Left renal cortex interstitium (tissue), 4 donors: ENCODE measurements at regions not wholly inside any gene's neighbourhood (a gene's known extent, or its start where the extent isn't known, plus 50 kb on each side); places are given as distances from the start of the nearest gene placed in this dataset.

Source experiments
- DNase-seq, 4 donors: peaks; one replicate each; pipeline ENCODE4 v3.0.0-alpha.2; 2013; ENCODE audit warnings: low read depth in 4 of 4, low spot score in 2 of 4, missing footprints in 1 of 4

GRCh38 chr7:28231176-28231575, 50.6 kb upstream of the JAZF1 start:
- no peak for DNase-seq

- DNase-seq = no peak
Observed at GRCh38 chr7:28236560-28236959, 56.0 kb upstream of the JAZF1 start.

- no peak for DNase-seq
Observed at GRCh38 chr7:28237363-28237762, 56.8 kb upstream of the JAZF1 start.

GRCh38 chr7:28239823-28240204, 59.2 kb upstream of the JAZF1 start:
- no peak for DNase-seq

GRCh38 chr7:28240481-28240880, 59.9 kb upstream of the JAZF1 start:
- DNase-seq = no peak

GRCh38 chr7:28243861-28244260, 63.3 kb upstream of the JAZF1 start:
- DNase-seq = no peak

- DNase-seq = no peak
Observed at GRCh38 chr7:28245123-28245878, 64.7 kb upstream of the JAZF1 start.

- DNase-seq = no peak
Observed at GRCh38 chr7:28246921-28247461, 66.4 kb upstream of the JAZF1 start.

GRCh38 chr7:28258240-28258639, 77.6 kb upstream of the JAZF1 start:
- DNase-seq = no peak

GRCh38 chr7:28260969-28261368, 80.4 kb upstream of the JAZF1 start:
- DNase-seq = no peak

- DNase-seq = no peak
Observed at GRCh38 chr7:28263622-28264271, 83.2 kb upstream of the JAZF1 start.

GRCh38 chr7:28266402-28266801, 85.8 kb upstream of the JAZF1 start:
- DNase-seq = no peak

GRCh38 chr7:28267012-28267411, 86.4 kb upstream of the JAZF1 start:
- DNase-seq = no peak

- DNase-seq = no peak
Observed at GRCh38 chr7:28269700-28270361, 89.2 kb upstream of the JAZF1 start.

GRCh38 chr7:28270536-28270935, 89.9 kb upstream of the JAZF1 start:
- no peak for DNase-seq

GRCh38 chr7:28272461-28272877, 91.9 kb upstream of the JAZF1 start:
- peak; percentile 7 to 33 (median 19) for DNase-seq

- DNase-seq = no peak
Observed at GRCh38 chr7:28276298-28276697, 95.7 kb upstream of the JAZF1 start.

GRCh38 chr7:28277364-28277763, 96.8 kb upstream of the JAZF1 start:
- DNase-seq = no peak

- no peak for DNase-seq
Observed at GRCh38 chr7:28277958-28278357, 97.4 kb upstream of the JAZF1 start.

GRCh38 chr7:28280516-28280915, 99.9 kb upstream of the JAZF1 start:
- no peak for DNase-seq

GRCh38 chr7:28290496-28290895, 109.9 kb upstream of the JAZF1 start:
- no peak for DNase-seq

- no peak for DNase-seq
Observed at GRCh38 chr7:28291559-28291958, 111.0 kb upstream of the JAZF1 start.
